NCI-H187 treated with DMSO at 0.1 percent for 48 hours (cell line): ENCODE measurements at regions not wholly inside any gene's neighbourhood (a gene's known extent, or its start where the extent isn't known, plus 50 kb on each side); places are given as distances from the start of the nearest gene placed in this dataset.
"Not testable (repeated sequence)": the region's sequence is repeated elsewhere in the genome, so short reads cannot be mapped to it uniquely, and the experiment has no call there.

Experiments used
- DNase-seq: peaks from one replicate; lab custom pipeline; 2025; lab: John Stamatoyannopoulos, UW

GRCh38 chr5:92633875-92634487 is 947.0 kb downstream of the NR2F1-AS1 start:
- DNase-seq: no peak

DNA sequence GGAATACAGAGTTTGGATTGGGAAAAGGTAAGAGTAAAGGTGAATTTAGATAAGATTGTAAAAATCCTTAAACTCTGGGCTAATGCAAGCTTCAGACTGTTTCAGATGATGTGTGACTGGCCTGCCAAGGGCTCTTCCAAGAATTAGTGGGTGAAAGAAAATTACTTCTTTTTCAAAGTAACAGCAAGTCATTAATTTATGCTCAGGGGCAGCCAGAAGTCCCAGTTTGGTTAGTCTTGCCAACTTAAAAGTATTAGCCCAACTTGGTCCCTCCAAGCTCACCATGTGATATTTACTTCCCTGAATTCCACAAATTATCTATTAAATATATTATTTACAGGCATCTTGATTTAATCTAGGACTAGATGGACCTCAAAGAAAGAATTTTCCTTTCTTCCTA is 947.8 kb downstream of the NR2F1-AS1 start:
- DNase-seq: no peak

DNA sequence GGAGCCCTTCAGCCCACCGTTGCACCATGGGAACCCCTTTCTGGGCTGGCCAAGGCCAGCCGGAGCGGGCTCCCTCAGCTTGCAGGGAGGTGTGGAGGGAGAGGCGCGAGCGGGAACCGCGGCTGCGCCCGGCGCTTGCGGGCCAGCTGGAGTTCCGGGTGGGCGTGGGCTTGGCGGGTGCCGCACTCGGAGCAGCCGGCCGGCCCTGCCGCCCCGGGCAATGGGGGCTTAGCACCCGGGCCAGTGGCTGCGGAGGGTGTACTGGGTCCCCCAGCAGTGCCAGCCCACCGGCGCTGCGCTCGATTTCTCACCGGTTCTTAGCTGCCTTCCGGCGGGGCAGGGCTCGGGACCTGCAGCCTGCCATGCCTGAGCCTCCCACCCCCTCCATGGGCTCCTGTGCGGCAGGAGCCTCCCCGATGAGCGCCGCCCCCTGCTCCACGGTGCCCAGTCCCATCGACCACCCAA is 949.8 kb downstream of the NR2F1-AS1 start:
- not testable (repeated sequence) for DNase-seq

GRCh38 chr5:92629574-92629973 is 951.4 kb downstream of the NR2F1-AS1 start:
- DNase-seq: no peak

- no peak for DNase-seq
Observed at GRCh38 chr5:92629000-92629399, 952.0 kb downstream of the NR2F1-AS1 start.

- DNase-seq: no peak
Observed at GRCh38 chr5:92627186-92627585, 953.8 kb downstream of the NR2F1-AS1 start.

- DNase-seq: no peak
Observed at GRCh38 chr5:92616085-92616484, 964.9 kb downstream of the NR2F1-AS1 start.

- no peak for DNase-seq
Observed at GRCh38 chr5:92613546-92613945, 967.5 kb downstream of the NR2F1-AS1 start.

DNA sequence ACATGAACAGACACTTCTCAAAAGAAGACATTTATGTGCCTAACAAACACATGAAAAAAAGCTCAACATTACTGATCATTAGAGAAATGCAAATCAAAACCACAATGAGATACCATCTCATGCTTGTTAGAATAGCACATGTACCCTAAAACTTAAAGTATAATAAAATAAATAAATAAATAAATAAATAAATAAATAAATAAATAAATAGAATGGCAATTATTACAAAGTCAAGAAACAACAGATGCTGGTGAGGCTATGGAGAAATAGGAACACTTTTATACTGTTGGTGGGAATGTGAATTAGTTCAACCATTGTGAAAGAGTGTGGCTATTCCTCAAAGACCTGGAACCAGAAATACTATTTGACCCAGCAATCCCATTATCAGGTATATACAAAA is 970.6 kb downstream of the NR2F1-AS1 start:
- not testable (repeated sequence) for DNase-seq

DNA sequence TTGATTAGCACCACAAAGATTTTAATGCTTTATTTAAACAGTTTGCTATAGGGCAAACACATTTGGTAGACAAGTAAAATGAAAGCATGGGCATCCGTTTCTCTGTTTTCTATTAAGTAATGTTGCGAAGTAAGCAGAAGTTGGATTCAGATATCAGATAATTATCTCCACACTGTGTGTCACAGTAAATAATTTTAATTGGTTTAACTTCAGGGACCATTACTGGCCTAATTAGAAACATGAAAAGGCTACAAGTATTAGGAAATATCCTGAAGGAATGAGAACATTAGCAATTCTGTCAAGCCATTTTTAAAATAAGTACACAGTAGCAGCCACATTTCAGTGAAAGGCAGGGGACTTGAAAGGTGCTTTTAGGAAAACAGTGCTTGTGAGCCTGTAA is 975.4 kb downstream of the NR2F1-AS1 start:
- DNase-seq: no peak

DNA sequence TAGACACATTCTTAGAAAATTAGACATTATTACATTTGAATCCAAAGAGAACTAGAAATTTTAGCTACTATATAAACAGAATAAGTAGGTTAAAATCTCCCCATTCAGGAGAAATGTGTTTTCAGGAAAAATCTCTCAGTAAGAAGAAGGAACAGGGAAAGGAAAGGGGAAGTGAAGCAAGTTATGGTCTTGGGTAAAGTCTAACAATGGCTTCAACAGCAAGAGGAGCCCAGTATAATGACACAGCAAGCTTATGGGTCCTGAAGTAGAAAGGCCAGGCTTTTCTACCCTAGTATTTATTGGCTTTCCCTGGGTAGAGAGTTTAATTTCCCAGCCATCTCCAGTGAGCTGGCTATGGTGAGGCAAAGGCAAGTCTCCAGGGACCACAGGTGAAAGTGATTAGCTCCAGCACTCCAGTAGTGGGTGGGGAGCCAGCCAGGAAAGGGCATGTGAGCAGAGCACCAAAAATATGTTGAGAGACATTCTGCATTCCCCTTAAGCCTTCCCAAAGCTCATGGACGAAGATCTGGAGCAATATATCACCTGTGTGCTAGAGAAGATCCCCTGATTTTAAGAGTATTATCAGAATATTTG is 981.7 kb downstream of the NR2F1-AS1 start:
- no peak for DNase-seq

DNA sequence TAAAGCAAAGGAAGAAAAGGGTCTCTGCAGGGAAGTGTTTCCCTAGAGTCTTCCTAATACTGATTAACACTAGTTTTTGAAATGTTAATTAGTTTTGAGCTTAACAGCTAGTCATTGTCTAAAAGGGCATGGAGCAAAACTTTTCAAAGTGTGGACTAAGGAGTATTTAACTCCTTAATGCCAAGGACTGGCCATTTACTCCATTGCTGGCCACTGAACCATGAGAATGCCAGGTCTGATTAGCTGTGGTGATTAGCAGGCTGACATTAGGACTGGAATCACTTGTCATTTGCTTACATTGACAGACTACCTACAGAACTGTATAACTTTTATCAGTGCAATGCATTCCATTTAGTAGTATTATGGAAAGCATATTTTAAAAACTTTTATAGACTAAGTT is 987.0 kb downstream of the NR2F1-AS1 start:
- DNase-seq: no peak

- DNase-seq: no peak
Observed at GRCh38 chr5:92588876-92589275, 992.1 kb downstream of the NR2F1-AS1 start.

DNA sequence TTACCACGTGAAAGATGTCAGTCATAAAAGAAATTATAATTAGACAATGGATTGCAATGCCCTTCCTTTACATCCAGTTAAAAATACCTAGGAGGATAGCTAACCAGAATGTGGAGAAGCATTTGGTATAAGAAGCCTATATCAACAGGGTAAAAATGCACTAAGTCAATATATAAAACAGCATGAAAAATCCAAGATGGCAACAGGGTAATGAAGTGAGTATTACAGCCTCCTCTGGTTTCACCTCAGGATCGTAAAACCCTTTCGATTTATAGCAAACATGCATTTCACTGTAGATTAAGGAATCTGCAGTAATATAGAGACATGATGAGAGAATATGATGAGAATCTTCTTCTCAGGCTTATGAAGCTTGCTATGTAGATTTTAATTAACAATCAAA is 999.3 kb downstream of the NR2F1-AS1 start:
- no peak for DNase-seq

DNA sequence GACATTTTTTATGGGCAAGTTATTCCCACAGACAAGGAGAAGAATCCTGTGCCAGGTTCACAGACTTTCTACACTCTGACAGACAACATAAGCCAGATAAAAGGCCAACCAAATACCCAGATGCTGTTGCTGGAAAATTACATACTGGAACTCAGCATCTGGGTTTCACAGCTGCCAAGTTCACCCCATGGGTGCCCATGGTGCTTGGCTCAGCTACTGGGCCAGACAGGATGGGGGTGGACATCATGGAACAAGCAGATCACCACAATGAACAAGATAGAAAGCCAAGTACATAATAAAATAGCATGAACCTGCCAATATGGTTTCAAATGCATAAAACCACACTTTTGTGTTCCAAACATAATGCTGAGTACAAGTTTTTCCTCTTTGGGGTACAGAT is 999.8 kb downstream of the NR2F1-AS1 start:
- no peak for DNase-seq

GRCh38 chr5:92580814-92581213 is 1000.2 kb downstream of the NR2F1-AS1 start:
- DNase-seq: no peak

- DNase-seq: no peak
Observed at GRCh38 chr5:92574023-92574422, 1007.0 kb downstream of the NR2F1-AS1 start.

DNA sequence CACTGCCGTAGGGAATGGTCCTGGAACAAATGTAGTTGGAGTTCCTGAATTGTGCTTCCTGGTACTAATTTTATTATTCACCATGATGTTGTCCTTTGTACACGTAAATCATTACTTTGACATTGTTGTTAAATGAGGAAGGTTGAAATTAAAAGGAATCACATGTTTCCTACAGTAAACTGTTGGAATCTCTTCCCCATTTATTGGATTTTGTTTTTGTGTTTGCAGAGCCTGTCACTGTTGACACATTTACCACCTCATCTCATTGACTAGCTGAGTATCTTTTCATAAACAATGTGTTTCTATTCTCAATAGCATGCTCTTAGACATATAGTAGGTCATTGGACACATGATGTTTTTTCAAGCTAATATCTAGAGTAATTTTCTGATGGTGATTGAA is 1012.5 kb downstream of the NR2F1-AS1 start:
- DNase-seq: no peak

GRCh38 chr5:92567831-92568450 is 1013.1 kb downstream of the NR2F1-AS1 start:
- DNase-seq: no peak

- DNase-seq: no peak
Observed at GRCh38 chr5:92566113-92566786, 1014.8 kb downstream of the NR2F1-AS1 start.

DNA sequence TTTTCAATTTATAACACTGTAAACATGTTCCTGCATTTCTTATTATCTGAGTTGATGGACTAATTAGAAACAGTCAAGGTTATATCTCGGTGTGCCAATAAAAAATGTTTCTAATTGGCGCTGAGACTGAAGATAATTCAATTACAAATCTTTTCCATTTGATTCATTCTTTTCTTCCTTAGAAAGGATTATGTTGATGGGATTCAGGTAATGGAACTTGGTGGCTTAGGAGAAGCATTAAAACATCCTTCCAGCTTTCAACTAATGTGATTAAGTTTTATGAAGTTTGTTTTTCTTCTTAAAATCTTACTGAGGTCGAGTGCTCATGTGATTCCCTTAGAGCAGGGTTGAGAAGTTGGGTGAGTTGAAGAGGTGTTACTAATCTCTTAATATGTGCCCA is 1015.3 kb downstream of the NR2F1-AS1 start:
- no peak for DNase-seq

DNA sequence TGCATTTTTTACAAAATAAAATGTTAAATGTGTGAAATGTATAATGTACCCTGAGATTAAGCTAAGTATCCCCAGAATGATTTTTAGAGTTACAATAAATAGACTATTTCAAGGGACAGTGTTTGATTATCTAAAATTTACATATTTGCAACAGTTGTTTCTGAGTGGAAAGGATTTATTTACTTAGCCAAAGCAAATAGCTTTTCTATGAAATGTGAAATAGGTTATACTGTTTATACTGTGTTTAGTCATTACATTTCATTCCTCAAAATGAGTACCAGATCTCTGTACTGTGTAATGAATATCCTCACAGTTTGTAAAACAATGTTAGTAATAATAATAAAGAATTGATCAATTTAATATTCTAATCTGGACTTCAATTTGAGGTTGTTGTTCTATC is 1019.0 kb downstream of the NR2F1-AS1 start:
- no peak for DNase-seq

DNA sequence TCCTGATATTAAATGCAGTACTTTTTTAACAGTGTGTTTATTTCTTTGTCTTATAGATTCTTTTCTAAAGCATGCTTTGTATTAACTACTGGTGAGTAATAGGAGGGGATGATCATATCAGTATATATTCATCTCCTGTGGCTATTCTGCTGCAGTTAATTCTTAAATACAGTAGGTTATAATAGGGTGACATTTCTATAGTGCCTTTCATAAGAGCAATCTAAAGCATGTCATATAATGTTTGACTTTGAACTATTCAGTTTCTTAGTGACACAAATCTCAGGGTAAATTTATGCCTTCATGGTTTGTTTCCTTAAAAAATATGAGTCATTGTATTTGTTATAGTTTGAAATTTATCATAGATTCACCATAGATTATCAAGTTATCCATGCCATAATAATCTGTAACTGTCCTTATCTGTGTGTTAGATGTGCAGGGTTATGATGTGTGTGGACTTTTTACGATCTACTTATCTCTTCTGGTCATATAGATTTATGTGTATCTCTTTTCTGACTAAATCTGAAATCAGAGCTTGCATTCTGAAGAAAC is 1019.5 kb downstream of the NR2F1-AS1 start:
- no peak for DNase-seq
